Left lung (tissue), 4 donors: ENCODE measurements at regions not wholly inside any gene's neighbourhood (a gene's known extent, or its start where the extent isn't known, plus 50 kb on each side); places are given as distances from the start of the nearest gene placed in this dataset.
"Not testable (repeated sequence)": the region's sequence is repeated elsewhere in the genome, so short reads cannot be mapped to it uniquely, and the experiment has no call there.

Source experiments
- ATAC-seq: fragments of 200-7000 bp; cut with Tn5 transposase; one replicate; pipeline ENCODE4 v1.9.1; 2020; ENCODE audit warnings: moderate library complexity
- DNase-seq, 4 donors: peaks; one replicate each; pipeline ENCODE4 v3.0.0-alpha.2; 2013 to 2020
- H3K27ac ChIP-seq, 2 donors: fragments of 200-600 bp; sonication (generic) in 1 of 2; one replicate each; pipeline versions ENCODE4 v1.5.0 to v1.8.0; 2020 to 2021
- H3K27me3 ChIP-seq, 2 donors: fragments of 200-600 bp; sonication (generic) in 1 of 2; one replicate each; pipeline versions ENCODE4 v1.5.0 to v1.8.0; 2020 to 2021
- H3K36me3 ChIP-seq, 2 donors: fragments of 200-600 bp; sonication (generic) in 1 of 2; one replicate each; pipeline versions ENCODE4 v1.5.0 to v1.8.0; 2020 to 2021
- H3K4me1 ChIP-seq, 2 donors: fragments of 200-600 bp; one replicate each; pipeline ENCODE4 v1.8.0; 2021
- H3K4me3 ChIP-seq, 2 donors: fragments of 200-600 bp; sonication (generic) in 1 of 2; one replicate each; pipeline versions ENCODE4 v1.5.0 to v1.8.0; 2020 to 2021; ENCODE audit warnings: mild to moderate bottlenecking in 1 of 2
- H3K9me3 ChIP-seq, 2 donors: fragments of 200-600 bp; sonication (generic) in 1 of 2; one replicate each; pipeline versions ENCODE4 v1.5.0 to v1.8.0; 2020 to 2021
- intact Hi-C, 2 donors: fragments of 100-400 bp; cut with DNase I; formaldehyde crosslinking; loops; one replicate each; pipeline versions ENCODE4 v1.11.2 to v1.14.2; 2022
- TF ChIP-seq, protein P1 (sequence below), 2 donors: fragments of 200-600 bp; sonication (generic) in 1 of 2; IDR thresholded peaks; one replicate each; pipeline versions ENCODE4 v1.5.0 to v1.8.0; 2021; ENCODE audit warnings: antibody characterized with exemption in 2 of 2
- donor health status: DM: no; HTN: yes; CAD: no.
- donor health status: DM: no; HTN: no; CAD: no.

GRCh38 chr1:147384804-147385203 is 142.3 kb downstream of the CHD1L start:
- H3K9me3 ChIP-seq = no peaks in the 10 kb centered on the region
- H3K4me3 ChIP-seq = no peak overlapping the region
- ATAC-seq = no peak
- no peak overlapping the region for H3K27ac ChIP-seq
- H3K36me3 ChIP-seq = no peaks in the 10 kb centered on the region
- TF ChIP-seq, protein P1, sequence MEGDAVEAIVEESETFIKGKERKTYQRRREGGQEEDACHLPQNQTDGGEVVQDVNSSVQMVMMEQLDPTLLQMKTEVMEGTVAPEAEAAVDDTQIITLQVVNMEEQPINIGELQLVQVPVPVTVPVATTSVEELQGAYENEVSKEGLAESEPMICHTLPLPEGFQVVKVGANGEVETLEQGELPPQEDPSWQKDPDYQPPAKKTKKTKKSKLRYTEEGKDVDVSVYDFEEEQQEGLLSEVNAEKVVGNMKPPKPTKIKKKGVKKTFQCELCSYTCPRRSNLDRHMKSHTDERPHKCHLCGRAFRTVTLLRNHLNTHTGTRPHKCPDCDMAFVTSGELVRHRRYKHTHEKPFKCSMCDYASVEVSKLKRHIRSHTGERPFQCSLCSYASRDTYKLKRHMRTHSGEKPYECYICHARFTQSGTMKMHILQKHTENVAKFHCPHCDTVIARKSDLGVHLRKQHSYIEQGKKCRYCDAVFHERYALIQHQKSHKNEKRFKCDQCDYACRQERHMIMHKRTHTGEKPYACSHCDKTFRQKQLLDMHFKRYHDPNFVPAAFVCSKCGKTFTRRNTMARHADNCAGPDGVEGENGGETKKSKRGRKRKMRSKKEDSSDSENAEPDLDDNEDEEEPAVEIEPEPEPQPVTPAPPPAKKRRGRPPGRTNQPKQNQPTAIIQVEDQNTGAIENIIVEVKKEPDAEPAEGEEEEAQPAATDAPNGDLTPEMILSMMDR (IDR thresholded peaks at IDR 0.05) = no peak
- H3K27me3 ChIP-seq = no peaks in the 10 kb centered on the region
- no peaks in the 10 kb centered on the region for H3K4me1 ChIP-seq
- intact Hi-C loops = no loop called here
- DNase-seq = no peak

- Histone ChIP-seq H3K27ac (no peak overlapping the region), H3K36me3 (no peaks in the 10 kb centered on the region), H3K4me3 (no peak overlapping the region), H3K4me1 (no peaks in the 10 kb centered on the region), H3K9me3 (peaks cover 0 to 7% of the 10 kb centered on the region in 2 donors), H3K27me3 (no peaks in the 10 kb centered on the region)
- DNase-seq = no peak
- no peak for ATAC-seq
- TF ChIP-seq, protein P1 (IDR thresholded peaks at IDR 0.05) = no peak
- intact Hi-C loops = no loop called here
These were observed 146.5 kb downstream of the CHD1L start for GRCh38 chr1:147388969-147389368.

- intact Hi-C loops = no loop called here
- Histone ChIP-seq H3K27me3 (no peaks in the 10 kb centered on the region), H3K36me3 (no peaks in the 10 kb centered on the region), H3K9me3 (peaks cover 0 to 7% of the 10 kb centered on the region in 2 donors), H3K27ac (no peak overlapping the region), H3K4me1 (no peaks in the 10 kb centered on the region), H3K4me3 (no peak overlapping the region)
- TF ChIP-seq, protein P1 (IDR thresholded peaks at IDR 0.05) = peak; percentile 58 to 81
- ATAC-seq (peak; percentile 93), DNase-seq (peak in 2 of 4 donors; percentile 24 to 33)
These were observed 147.2 kb downstream of the CHD1L start for GRCh38 chr1:147389532-147390184.

- intact Hi-C loops = no loop called here
- H3K36me3 ChIP-seq = no peaks in the 10 kb centered on the region
- TF ChIP-seq, protein P1 (IDR thresholded peaks at IDR 0.05) = no peak
- H3K27me3 ChIP-seq = no peaks in the 10 kb centered on the region
- no peak for ATAC-seq
- no peaks in the 10 kb centered on the region for H3K4me1 ChIP-seq
- no peak overlapping the region for H3K27ac ChIP-seq
- H3K4me3 ChIP-seq = no peak overlapping the region
- peaks cover 0 to 7% of the 10 kb centered on the region in 2 donors for H3K9me3 ChIP-seq
- no peak for DNase-seq
These were observed 147.7 kb downstream of the CHD1L start for GRCh38 chr1:147390185-147390542.

GRCh38 chr1:147391114-147391513 is 148.6 kb downstream of the CHD1L start:
- Histone ChIP-seq H3K4me3 (no peak overlapping the region), H3K27me3 (no peaks in the 10 kb centered on the region), H3K36me3 (no peaks in the 10 kb centered on the region), H3K4me1 (no peaks in the 10 kb centered on the region), H3K27ac (no peak overlapping the region), H3K9me3 (peaks cover 0 to 7% of the 10 kb centered on the region in 2 donors)
- ATAC-seq (no peak), DNase-seq (no peak)
- TF ChIP-seq, protein P1 (IDR thresholded peaks at IDR 0.05) = no peak
- intact Hi-C loops = no loop called here

- H3K36me3 ChIP-seq, intact Hi-C loops, ATAC-seq, H3K4me1 ChIP-seq, H3K27me3 ChIP-seq, H3K4me3 ChIP-seq, H3K27ac ChIP-seq, H3K9me3 ChIP-seq, DNase-seq: not testable (repeated sequence)
These were observed 138.8 kb upstream of the BCL9 start for GRCh38 chr1:147402326-147403045.

- H3K9me3 ChIP-seq, H3K4me3 ChIP-seq, H3K27me3 ChIP-seq, intact Hi-C loops, DNase-seq, ATAC-seq, H3K4me1 ChIP-seq, H3K27ac ChIP-seq, H3K36me3 ChIP-seq: not testable (repeated sequence)
These were observed 137.0 kb upstream of the BCL9 start for GRCh38 chr1:147404344-147404743.
